SK-MEL-5 (cell line): ENCODE measurements at regions not wholly inside any gene's neighbourhood (a gene's known extent, or its start where the extent isn't known, plus 50 kb on each side); places are given as distances from the start of the nearest gene placed in this dataset.
"Not testable (repeated sequence)": the region's sequence is repeated elsewhere in the genome, so short reads cannot be mapped to it uniquely, and the experiment has no call there.

Experiments
- DNase-seq: peaks from one replicate; pipeline ENCODE4 v3.0.0-alpha.2; 2016; ENCODE audit warnings: low read depth, low spot score
- in situ Hi-C: cut with HindIII; loops from 2 replicates; pipeline ENCODE4 v1.10.0; 2016; ENCODE audit warnings: low sequenced_read_pairs, high pct_unique_total_duplicates, low pct_unique_long_range_greater_than_20kb

GRCh38 chr12:13924286-13924685 lies 57.1 kb downstream of the GRIN2B start:
- no peak for DNase-seq
- in situ Hi-C loops = no loop called here

- in situ Hi-C loops = no loop called here
Measured at GRCh38 chr12:13918897-13919296, 62.5 kb downstream of the GRIN2B start.

GRCh38 chr12:13915096-13915495 lies 66.3 kb downstream of the GRIN2B start:
- in situ Hi-C loops = no loop called here
- no peak for DNase-seq

More at GRCh38 chr12:13918897-13919296, 62.5 kb downstream of the GRIN2B start:
- no peak for DNase-seq

GRCh38 chr12:13913371-13913770 lies 68.0 kb downstream of the GRIN2B start:
- DNase-seq = peak; percentile 39
- in situ Hi-C loops = no loop called here

- in situ Hi-C loops = no loop called here
- DNase-seq = no peak
Measured at GRCh38 chr12:13911756-13912554, 69.4 kb downstream of the GRIN2B start.

GRCh38 chr12:13905794-13906193 lies 75.6 kb downstream of the GRIN2B start:
- no peak for DNase-seq
- in situ Hi-C loops = no loop called here

GRCh38 chr12:13900718-13901117 lies 80.7 kb downstream of the GRIN2B start:
- in situ Hi-C loops = no loop called here
- DNase-seq = no peak

- in situ Hi-C loops, DNase-seq: not testable (repeated sequence)
Measured at GRCh38 chr12:13898387-13898786, 83.0 kb downstream of the GRIN2B start.

GRCh38 chr12:13897811-13898210 lies 83.6 kb downstream of the GRIN2B start:
- DNase-seq = no peak
- in situ Hi-C loops = no loop called here

- in situ Hi-C loops = no loop called here
- peak; percentile 48 for DNase-seq
Measured at GRCh38 chr12:13896063-13896626, 85.3 kb downstream of the GRIN2B start.

- DNase-seq = no peak
- in situ Hi-C loops = no loop called here
Measured at GRCh38 chr12:13891902-13892301, 89.5 kb downstream of the GRIN2B start.

GRCh38 chr12:13890943-13891342 lies 90.5 kb downstream of the GRIN2B start:
- no peak for DNase-seq
- in situ Hi-C loops = no loop called here

GRCh38 chr12:13887779-13888388 lies 93.5 kb downstream of the GRIN2B start:
- in situ Hi-C loops = no loop called here
- no peak for DNase-seq

- no peak for DNase-seq
- in situ Hi-C loops = no loop called here
Measured at GRCh38 chr12:13882176-13882575, 99.2 kb downstream of the GRIN2B start.

GRCh38 chr12:13880613-13881012 lies 100.8 kb downstream of the GRIN2B start:
- in situ Hi-C loops = no loop called here
- DNase-seq = no peak

- in situ Hi-C loops = no loop called here
Measured at GRCh38 chr12:13875744-13876143, 105.7 kb downstream of the GRIN2B start.

GRCh38 chr12:13870255-13870654 lies 111.1 kb downstream of the GRIN2B start:
- DNase-seq = no peak
- in situ Hi-C loops = no loop called here

More at GRCh38 chr12:13875744-13876143, 105.7 kb downstream of the GRIN2B start:
- DNase-seq = peak; percentile 25

- in situ Hi-C loops = no loop called here
- peak; percentile 86 for DNase-seq
Measured at GRCh38 chr12:13864081-13864673, 117.2 kb downstream of the GRIN2B start.
